NB4 (cell line): ENCODE measurements at regions not wholly inside any gene's neighbourhood (a gene's known extent, or its start where the extent isn't known, plus 50 kb on each side); places are given as distances from the start of the nearest gene placed in this dataset.

ENCODE experiments used
- CTCF ChIP-seq: IDR thresholded peaks from one replicate; pipeline ENCODE4 v1.5.1; 2012; ENCODE audit warnings: low read depth, low read length
- MAX ChIP-seq: IDR thresholded peaks from 2 replicates; pipeline ENCODE4 v1.6.1; 2011; ENCODE audit warnings: low read depth, low read length
- MYC ChIP-seq: IDR thresholded peaks from 2 replicates; pipeline ENCODE4 v1.6.1; 2011; ENCODE audit warnings: low read depth, low read length
- POLR2A ChIP-seq: IDR thresholded peaks from 2 replicates; pipeline ENCODE4 v1.6.1; 2011; ENCODE audit warnings: mild to moderate bottlenecking; ENCODE audit not compliant: insufficient read length; ENCODE audit errors: extremely low read depth

GRCh38 chr3:167114619-167115018, 265.5 kb downstream of the ZBBX start:
- TF ChIP-seq POLR2A (no peak), CTCF (no peak), MAX (no peak), MYC (no peak)
